T47D (cell line): ENCODE measurements at regions not wholly inside any gene's neighbourhood (a gene's known extent, or its start where the extent isn't known, plus 50 kb on each side); places are given as distances from the start of the nearest gene placed in this dataset.

Source experiments
- DNase-seq, 2 experiments: peaks; one replicate each; pipeline versions ENCODE4 v3.0.0 to v3.0.0-alpha.2; 2011 to 2012; ENCODE audit warnings: low read depth in 1 of 2, low spot score in 1 of 2
- JUND ChIP-seq: IDR thresholded peaks from 2 replicates; pipeline ENCODE4 v1.6.1; 2012; ENCODE audit warnings: low read depth
- in situ Hi-C: cut with HindIII; loops from 2 replicates; pipeline ENCODE4 v1.10.0; 2016; ENCODE audit warnings: low sequenced_read_pairs, low pct_unique_long_range_greater_than_20kb

DNA sequence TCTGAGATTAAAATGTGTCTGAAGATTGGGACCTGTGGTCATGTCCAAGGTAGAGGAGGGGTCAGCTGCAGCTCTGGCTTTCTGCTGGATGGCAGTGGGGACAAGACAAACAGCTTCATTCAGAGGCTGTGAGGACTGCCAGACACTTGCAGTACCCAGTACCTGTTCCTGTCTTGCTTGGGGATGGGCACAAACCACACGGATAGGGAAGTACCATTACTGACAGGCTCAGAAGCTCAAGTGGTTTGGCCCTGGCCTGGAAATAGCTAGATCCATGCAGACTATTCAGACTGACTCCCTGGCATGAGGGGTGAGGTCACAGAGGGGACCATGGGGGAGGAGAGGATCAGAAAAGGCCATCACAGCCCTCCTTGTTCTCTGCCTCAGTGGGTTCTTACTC is 56.0 kb upstream of the COMTD1 start:
- TF ChIP-seq JUND = no peak
- no peak for DNase-seq
- in situ Hi-C loops = no loop called here

- no peak for DNase-seq
- TF ChIP-seq JUND = no peak
- in situ Hi-C loops = no loop called here
Observed at GRCh38 chr10:75288140-75288711, 52.5 kb upstream of the COMTD1 start.

DNA sequence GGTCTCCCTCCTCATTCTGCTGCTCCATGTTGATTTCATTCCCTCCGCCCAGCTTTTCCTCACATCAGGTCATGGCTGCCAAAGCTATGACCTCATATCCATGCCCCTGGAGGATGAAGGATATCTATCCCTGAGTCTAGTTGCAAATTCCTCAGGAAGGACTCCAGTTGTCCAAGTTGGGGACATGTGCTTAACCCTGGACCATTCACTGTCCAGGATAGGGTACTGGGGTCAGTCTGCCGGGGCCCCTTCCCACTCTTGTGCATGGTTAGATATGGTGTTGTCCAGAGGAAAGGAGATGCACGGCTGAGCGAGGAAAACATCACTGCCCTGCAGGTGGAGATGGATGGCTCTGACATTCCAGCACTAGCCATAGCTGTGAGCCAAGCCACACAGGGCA is 51.9 kb upstream of the COMTD1 start:
- DNase-seq = no peak
- in situ Hi-C loops = no loop called here
- TF ChIP-seq JUND = no peak

DNA sequence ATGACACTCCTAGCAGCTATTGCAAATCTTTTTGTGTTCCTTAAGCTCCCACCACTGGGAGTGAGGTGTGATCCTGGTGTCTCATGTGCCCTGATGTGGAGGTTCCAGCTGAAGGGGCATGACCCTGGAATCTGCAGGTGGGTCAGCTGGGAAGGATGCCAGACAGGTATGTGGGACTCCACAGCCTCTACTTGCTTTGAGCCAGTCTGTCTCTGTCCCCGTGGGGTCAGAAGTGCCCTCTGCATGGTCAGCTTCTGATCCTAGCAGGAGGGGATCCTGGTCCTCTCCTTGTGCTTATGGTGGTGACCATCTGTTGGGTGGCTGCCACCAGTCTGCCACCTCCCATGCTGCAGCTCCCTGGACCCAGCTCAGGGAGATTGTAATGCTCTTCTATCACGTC is 51.1 kb upstream of the COMTD1 start:
- in situ Hi-C loops = no loop called here
- no peak for TF ChIP-seq JUND
- DNase-seq = no peak
